ENCODE measurements at regions not wholly inside any gene's neighbourhood (a gene's known extent, or its start where the extent isn't known, plus 50 kb on each side); places are given as distances from the start of the nearest gene placed in this dataset.

GRCh38 chr1:232334811-232335210 is 295.1 kb downstream of the SIPA1L2 start:
- TF ChIP-seq MAX (IDR thresholded peaks at IDR 0.05), result no peak
- TF ChIP-seq YY1 (IDR thresholded peaks at IDR 0.05; ENCODE audit: low read depth), result no peak
- TF ChIP-seq RAD21 (IDR thresholded peaks at IDR 0.05; ENCODE audit: low read depth), result no peak
- no peak for TF ChIP-seq TCF12 (IDR thresholded peaks at IDR 0.05; ENCODE audit: low read depth)
- TF ChIP-seq TAF1 (IDR thresholded peaks at IDR 0.05; ENCODE audit: low read depth), result no peak
- TF ChIP-seq CEBPB (IDR thresholded peaks at IDR 0.05), result no peak
- TF ChIP-seq EGR1 (IDR thresholded peaks at IDR 0.05), result no peak
